Smooth muscle cell (in vitro differentiated cells): ENCODE measurements at regions not wholly inside any gene's neighbourhood (a gene's known extent, or its start where the extent isn't known, plus 50 kb on each side); places are given as distances from the start of the nearest gene placed in this dataset.
A peak's percentile ranks its signal among the peaks of the same experiment; 100 is the strongest.

ENCODE experiments used
- DNase-seq: peaks from one replicate; lab custom pipeline; 2025; ENCODE audit not compliant: unreplicated experiment; lab: John Stamatoyannopoulos, UW
- H2AFZ ChIP-seq: fragments of 200-600 bp; sonication (generic); 2 replicates; pipeline ENCODE4 v1.6.0; 2016; ENCODE audit warnings: antibody characterized with exemption, low read depth, mild to moderate bottlenecking
- H3F3A ChIP-seq: fragments of 200-600 bp; sonication (generic); 2 replicates; pipeline ENCODE4 v1.6.0; 2017; ENCODE audit warnings: antibody characterized with exemption, low read depth
- H3K27ac ChIP-seq: fragments of 200-600 bp; sonication (generic); 2 replicates; pipeline ENCODE4 v1.5.1; 2016; ENCODE audit warnings: low read depth, mild to moderate bottlenecking
- H3K27me3 ChIP-seq: fragments of 200-600 bp; sonication (generic); 2 replicates; pipeline ENCODE4 v1.6.1; 2016; ENCODE audit warnings: low read depth, mild to moderate bottlenecking
- H3K36me3 ChIP-seq: fragments of 200-600 bp; sonication (generic); 2 replicates; pipeline ENCODE4 v1.5.1; 2016; ENCODE audit warnings: low read depth
- H3K4me1 ChIP-seq: fragments of 200-600 bp; sonication (generic); 2 replicates; pipeline ENCODE4 v1.5.1; 2016; ENCODE audit warnings: low read depth
- H3K4me2 ChIP-seq: fragments of 200-600 bp; sonication (generic); 2 replicates; pipeline ENCODE4 v1.6.0; 2016; ENCODE audit warnings: mild to moderate bottlenecking
- H3K4me3 ChIP-seq: fragments of 200-600 bp; sonication (generic); 2 replicates; pipeline ENCODE4 v1.5.1; 2016; ENCODE audit warnings: mild to moderate bottlenecking
- H3K79me2 ChIP-seq: fragments of 200-600 bp; sonication (generic); 2 replicates; pipeline ENCODE4 v1.6.0; 2016; ENCODE audit warnings: low read depth, mild to moderate bottlenecking
- H3K9ac ChIP-seq: fragments of 200-600 bp; sonication (generic); 2 replicates; pipeline ENCODE4 v1.6.0; 2016; ENCODE audit warnings: low read depth
- H3K9me3 ChIP-seq: fragments of 200-600 bp; sonication (generic); replicated peaks from 2 replicates; pipeline ENCODE4 v1.5.1; 2016; ENCODE audit warnings: low read depth
- H4K20me1 ChIP-seq: fragments of 200-600 bp; sonication (generic); 2 replicates; pipeline ENCODE4 v1.6.0; 2016; ENCODE audit warnings: low read depth
- WGBS: methylation state at CpG from one replicate; pipeline ENCODE4 v1.1.7; 2016; ENCODE audit warnings: low lambda C conversion rate; 5-methylcytosine and 5-hydroxymethylcytosine counted together
- TF ChIP-seq, protein P1 (sequence below): fragments of 200-600 bp; sonication (generic); IDR thresholded peaks from 2 replicates; pipeline ENCODE4 v1.5.1; 2017; ENCODE audit warnings: borderline replicate concordance, mild to moderate bottlenecking, antibody characterized with exemption; ENCODE audit not compliant: insufficient read depth, poor library complexity, severe bottlenecking

GRCh38 chr4:137116144-137116543 lies 416.1 kb downstream of the PCDH18 start:
- 90% methylated on average over 3 of the region's 3 CpGs for WGBS
- TF ChIP-seq, protein P1, sequence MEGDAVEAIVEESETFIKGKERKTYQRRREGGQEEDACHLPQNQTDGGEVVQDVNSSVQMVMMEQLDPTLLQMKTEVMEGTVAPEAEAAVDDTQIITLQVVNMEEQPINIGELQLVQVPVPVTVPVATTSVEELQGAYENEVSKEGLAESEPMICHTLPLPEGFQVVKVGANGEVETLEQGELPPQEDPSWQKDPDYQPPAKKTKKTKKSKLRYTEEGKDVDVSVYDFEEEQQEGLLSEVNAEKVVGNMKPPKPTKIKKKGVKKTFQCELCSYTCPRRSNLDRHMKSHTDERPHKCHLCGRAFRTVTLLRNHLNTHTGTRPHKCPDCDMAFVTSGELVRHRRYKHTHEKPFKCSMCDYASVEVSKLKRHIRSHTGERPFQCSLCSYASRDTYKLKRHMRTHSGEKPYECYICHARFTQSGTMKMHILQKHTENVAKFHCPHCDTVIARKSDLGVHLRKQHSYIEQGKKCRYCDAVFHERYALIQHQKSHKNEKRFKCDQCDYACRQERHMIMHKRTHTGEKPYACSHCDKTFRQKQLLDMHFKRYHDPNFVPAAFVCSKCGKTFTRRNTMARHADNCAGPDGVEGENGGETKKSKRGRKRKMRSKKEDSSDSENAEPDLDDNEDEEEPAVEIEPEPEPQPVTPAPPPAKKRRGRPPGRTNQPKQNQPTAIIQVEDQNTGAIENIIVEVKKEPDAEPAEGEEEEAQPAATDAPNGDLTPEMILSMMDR, result no peak
- no peaks in the 10 kb centered on the region for H3K36me3 ChIP-seq

GRCh38 chr4:137106733-137107132 lies 425.6 kb downstream of the PCDH18 start:
- no peaks in the 10 kb centered on the region for H3K79me2 ChIP-seq
- peak overlapping the region; percentile 39 for H2AFZ ChIP-seq
- no peaks in the 10 kb centered on the region for H3K9me3 ChIP-seq
- H3K36me3 ChIP-seq, result no peaks in the 10 kb centered on the region
- H3K27ac ChIP-seq, result no peak overlapping the region
- no peaks in the 10 kb centered on the region for H3K4me1 ChIP-seq
- DNase-seq, result no peak
- no peak overlapping the region for H3K9ac ChIP-seq
- 88% methylated on average over 4 of the region's 4 CpGs for WGBS
- no peak overlapping the region for H3K4me2 ChIP-seq
- no peak overlapping the region for H3K4me3 ChIP-seq
- no peaks in the 10 kb centered on the region for H3F3A ChIP-seq
- TF ChIP-seq, protein P1, result no peak
- no peaks in the 10 kb centered on the region for H4K20me1 ChIP-seq
- H3K27me3 ChIP-seq, result no peaks in the 10 kb centered on the region

More at GRCh38 chr4:137116144-137116543, 416.1 kb downstream of the PCDH18 start:
- Histone ChIP-seq H4K20me1 (no peaks in the 10 kb centered on the region), H2AFZ (no peak overlapping the region), H3K9me3 (no peaks in the 10 kb centered on the region), H3K4me3 (no peak overlapping the region), H3K9ac (no peak overlapping the region), H3K27me3 (no peaks in the 10 kb centered on the region), H3K4me2 (no peak overlapping the region), H3K79me2 (no peaks in the 10 kb centered on the region), H3K4me1 (no peaks in the 10 kb centered on the region), H3F3A (no peaks in the 10 kb centered on the region), H3K27ac (no peak overlapping the region)
- no peak for DNase-seq

DNA sequence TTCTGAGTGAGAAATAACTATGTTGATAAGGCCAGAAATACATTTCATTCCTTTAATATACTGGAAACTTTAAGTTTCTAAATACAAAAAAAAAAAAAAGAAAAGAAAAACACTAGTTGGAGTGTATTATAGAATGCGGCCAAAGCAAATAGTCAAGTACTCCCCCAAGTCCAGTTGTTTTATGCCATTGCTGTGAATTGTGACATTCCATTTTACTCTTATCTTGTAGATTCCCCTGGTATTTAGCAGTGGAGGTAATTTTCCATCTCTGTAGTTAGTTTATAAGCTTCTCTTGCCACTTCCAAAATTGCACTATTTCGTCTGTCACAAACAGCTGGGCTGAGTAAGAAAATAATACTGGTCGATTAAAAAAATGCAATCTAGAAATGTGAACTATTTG lies 426.0 kb downstream of the PCDH18 start:
- H4K20me1 ChIP-seq, result no peaks in the 10 kb centered on the region
- TF ChIP-seq, protein P1, result no peak
- no peak overlapping the region for H3K27ac ChIP-seq
- no peaks in the 10 kb centered on the region for H3K9me3 ChIP-seq
- H3K27me3 ChIP-seq, result no peaks in the 10 kb centered on the region
- no peak overlapping the region for H3K4me2 ChIP-seq
- H3K9ac ChIP-seq, result no peak overlapping the region
- no peaks in the 10 kb centered on the region for H3F3A ChIP-seq
- peak overlapping the region; percentile 39 for H2AFZ ChIP-seq
- no peaks in the 10 kb centered on the region for H3K36me3 ChIP-seq
- no peaks in the 10 kb centered on the region for H3K4me1 ChIP-seq
- DNase-seq, result no peak
- no peak overlapping the region for H3K4me3 ChIP-seq
- no peaks in the 10 kb centered on the region for H3K79me2 ChIP-seq
- WGBS, result 85% methylated on average over 3 of the region's 3 CpGs

DNA sequence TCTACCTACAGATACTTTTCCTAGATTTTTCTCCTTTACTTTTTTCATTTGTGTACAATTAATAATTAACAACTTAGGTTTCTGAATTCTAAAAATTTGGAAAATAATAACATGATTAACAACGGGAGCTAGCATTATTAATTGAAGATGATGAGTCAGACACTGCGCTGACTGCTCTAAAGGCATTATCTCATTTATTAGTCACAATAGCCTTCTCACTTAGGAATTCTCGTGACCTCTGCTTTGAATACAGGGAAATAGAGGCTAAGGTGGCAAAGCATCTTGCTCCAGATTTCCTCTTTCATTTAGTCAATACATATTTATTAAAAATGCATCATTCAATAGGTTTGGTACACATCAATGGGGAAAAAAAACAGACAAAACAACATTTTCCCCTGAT lies 441.3 kb downstream of the PCDH18 start:
- Histone ChIP-seq H3K79me2 (no peaks in the 10 kb centered on the region), H3K27me3 (no peaks in the 10 kb centered on the region), H3K9me3 (no peaks in the 10 kb centered on the region), H3K9ac (no peak overlapping the region), H2AFZ (no peak overlapping the region), H3K4me1 (no peaks in the 10 kb centered on the region), H3K36me3 (no peaks in the 10 kb centered on the region), H3F3A (no peaks in the 10 kb centered on the region), H4K20me1 (no peaks in the 10 kb centered on the region), H3K27ac (no peak overlapping the region), H3K4me3 (no peak overlapping the region), H3K4me2 (no peak overlapping the region)
- WGBS, result 77% methylated on average over 3 of the region's 3 CpGs
- no peak for DNase-seq
- TF ChIP-seq, protein P1, result no peak
